Astrocyte (in vitro differentiated cells and primary cell): ENCODE measurements at regions not wholly inside any gene's neighbourhood (a gene's known extent, or its start where the extent isn't known, plus 50 kb on each side); places are given as distances from the start of the nearest gene placed in this dataset.

ENCODE experiments used
- DNase-seq: peaks from one replicate; pipeline ENCODE4 v3.0.0-alpha.2; 2010; ENCODE audit warnings: low read depth
- FAIRE-seq: peaks from 2 replicates; lab custom pipeline; 2011; peaks lifted over from hg19 to GRCh38; lab: Jason Lieb, UNC
- H2AFZ ChIP-seq: 2 replicates; pipeline ENCODE4 v1.6.0; 2012; ENCODE audit warnings: low read depth, low read length, inconsistent platforms
- H3K27ac ChIP-seq: 2 replicates; pipeline ENCODE4 v1.5.1; 2011; ENCODE audit warnings: low read depth, low read length, inconsistent platforms
- H3K27me3 ChIP-seq: 2 replicates; pipeline ENCODE4 v1.6.0; 2011; ENCODE audit warnings: low read length, inconsistent platforms; ENCODE audit not compliant: insufficient read depth
- H3K36me3 ChIP-seq: 2 replicates; pipeline ENCODE4 v1.5.1; 2011; ENCODE audit warnings: low read length, inconsistent platforms; ENCODE audit not compliant: insufficient read depth
- H3K4me1 ChIP-seq: 2 replicates; pipeline ENCODE4 v1.5.1; 2011; ENCODE audit warnings: low read length, inconsistent platforms; ENCODE audit not compliant: insufficient read depth
- H3K4me2 ChIP-seq: 2 replicates; pipeline ENCODE4 v1.6.0; 2012; ENCODE audit warnings: low read length, inconsistent platforms
- H3K4me3 ChIP-seq: 2 replicates; pipeline ENCODE4 v1.5.1; 2011; ENCODE audit warnings: low read depth, mild to moderate bottlenecking, low read length, inconsistent platforms; ENCODE audit not compliant: insufficient read depth
- H3K79me2 ChIP-seq: 2 replicates; pipeline ENCODE4 v1.6.0; 2012; ENCODE audit warnings: mild to moderate bottlenecking, low read length, inconsistent platforms; ENCODE audit not compliant: insufficient read depth
- H3K9ac ChIP-seq: 2 replicates; pipeline ENCODE4 v1.6.0; 2012; ENCODE audit warnings: mild to moderate bottlenecking, low read length, inconsistent platforms
- H3K9me3 ChIP-seq: 2 replicates; pipeline ENCODE4 v1.5.1; 2012; ENCODE audit warnings: low read depth, mild to moderate bottlenecking, low read length, inconsistent platforms; ENCODE audit not compliant: insufficient read depth
- H4K20me1 ChIP-seq: 2 replicates; pipeline ENCODE4 v1.6.0; 2012; ENCODE audit warnings: low read length, inconsistent platforms; ENCODE audit not compliant: insufficient read depth
- H3K27ac Mint-ChIP-seq: one replicate; pipeline ENCODE4 v1.8.0; 2021; ENCODE audit warnings: mild to moderate bottlenecking, mixed read lengths; ENCODE audit not compliant: unreplicated experiment
- H3K27me3 Mint-ChIP-seq: one replicate; pipeline ENCODE4 v1.8.0; 2021; ENCODE audit warnings: low read depth, mixed read lengths; ENCODE audit not compliant: unreplicated experiment
- H3K36me3 Mint-ChIP-seq: one replicate; pipeline ENCODE4 v1.8.0; 2021; ENCODE audit warnings: low read depth, mixed read lengths; ENCODE audit not compliant: unreplicated experiment
- H3K4me1 Mint-ChIP-seq: one replicate; pipeline ENCODE4 v1.8.0; 2021; ENCODE audit warnings: low read depth, mixed read lengths; ENCODE audit not compliant: unreplicated experiment
- H3K4me3 Mint-ChIP-seq: one replicate; pipeline ENCODE4 v1.8.0; 2021; ENCODE audit warnings: mild to moderate bottlenecking, moderate library complexity, mixed read lengths; ENCODE audit not compliant: unreplicated experiment
- H3K9me3 Mint-ChIP-seq: one replicate; pipeline ENCODE4 v1.8.0; 2021; ENCODE audit warnings: mild to moderate bottlenecking, mixed read lengths; ENCODE audit not compliant: unreplicated experiment
- EZH2 ChIP-seq: IDR thresholded peaks from 2 replicates; pipeline ENCODE4 v1.6.1; 2012; ENCODE audit warnings: mild to moderate bottlenecking, low read length, inconsistent platforms; ENCODE audit not compliant: insufficient read depth
- TF ChIP-seq, protein P1 (sequence below): IDR thresholded peaks from 2 replicates; pipeline ENCODE4 v1.5.1; 2011; ENCODE audit warnings: low read depth, mild to moderate bottlenecking, inconsistent platforms, low read length, moderate library complexity; ENCODE audit not compliant: insufficient read depth

DNA sequence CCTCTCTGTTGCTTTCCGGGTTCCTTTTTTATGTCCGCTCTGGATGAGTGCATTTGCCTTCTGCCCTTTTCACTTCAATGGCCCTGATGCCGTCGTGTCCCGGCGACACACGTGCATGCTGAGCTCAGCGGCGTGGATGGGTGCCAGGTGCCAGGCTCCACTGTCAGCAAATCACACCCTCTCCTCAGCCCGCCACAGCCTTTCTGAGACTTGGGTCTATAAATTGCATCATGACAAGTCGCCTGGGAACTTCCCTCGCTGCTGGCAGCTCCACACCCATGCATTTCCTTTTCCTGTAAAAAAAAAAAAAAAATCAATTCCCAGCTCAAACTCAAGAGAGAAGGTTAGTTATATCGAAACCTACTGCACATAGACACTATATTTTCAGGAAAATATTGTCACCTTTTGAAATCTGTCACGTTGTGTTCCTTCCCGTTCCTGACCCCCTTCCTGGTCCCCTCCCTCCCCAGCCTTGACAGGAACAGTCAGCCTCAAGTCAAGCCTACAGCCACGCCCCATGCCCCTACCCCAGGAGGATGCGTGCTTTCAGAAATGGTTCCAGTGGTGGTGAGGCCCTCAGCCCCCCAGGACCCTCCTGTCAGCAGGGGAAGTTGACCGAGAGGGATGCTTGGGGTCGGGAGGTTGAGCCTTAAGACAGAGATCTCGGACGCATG, 110.3 kb upstream of the PTCH1 start:
- no peak overlapping the region for H3K4me3 Mint-ChIP-seq
- H3K27me3 Mint-ChIP-seq: no peaks in the 10 kb centered on the region
- no peak overlapping the region for H2AFZ ChIP-seq
- FAIRE-seq (no peak), DNase-seq (no peak)
- peaks cover 3% of the 10 kb centered on the region for H3K27me3 ChIP-seq
- H3K79me2 ChIP-seq: no peaks in the 10 kb centered on the region
- no peaks in the 10 kb centered on the region for H3K36me3 ChIP-seq
- peak overlapping the region; percentile 85 for H3K27ac Mint-ChIP-seq
- H3K27ac ChIP-seq: no peak overlapping the region
- H3K9ac ChIP-seq: no peak overlapping the region
- H3K9me3 Mint-ChIP-seq: peaks cover 5% of the 10 kb centered on the region
- H4K20me1 ChIP-seq: no peaks in the 10 kb centered on the region
- H3K4me3 ChIP-seq: no peak overlapping the region
- H3K4me1 Mint-ChIP-seq: peaks cover 23% of the 10 kb centered on the region
- peaks cover 6% of the 10 kb centered on the region for H3K36me3 Mint-ChIP-seq
- H3K4me1 ChIP-seq: peaks cover 10% of the 10 kb centered on the region
- no peak for TF ChIP-seq EZH2
- TF ChIP-seq, protein P1, sequence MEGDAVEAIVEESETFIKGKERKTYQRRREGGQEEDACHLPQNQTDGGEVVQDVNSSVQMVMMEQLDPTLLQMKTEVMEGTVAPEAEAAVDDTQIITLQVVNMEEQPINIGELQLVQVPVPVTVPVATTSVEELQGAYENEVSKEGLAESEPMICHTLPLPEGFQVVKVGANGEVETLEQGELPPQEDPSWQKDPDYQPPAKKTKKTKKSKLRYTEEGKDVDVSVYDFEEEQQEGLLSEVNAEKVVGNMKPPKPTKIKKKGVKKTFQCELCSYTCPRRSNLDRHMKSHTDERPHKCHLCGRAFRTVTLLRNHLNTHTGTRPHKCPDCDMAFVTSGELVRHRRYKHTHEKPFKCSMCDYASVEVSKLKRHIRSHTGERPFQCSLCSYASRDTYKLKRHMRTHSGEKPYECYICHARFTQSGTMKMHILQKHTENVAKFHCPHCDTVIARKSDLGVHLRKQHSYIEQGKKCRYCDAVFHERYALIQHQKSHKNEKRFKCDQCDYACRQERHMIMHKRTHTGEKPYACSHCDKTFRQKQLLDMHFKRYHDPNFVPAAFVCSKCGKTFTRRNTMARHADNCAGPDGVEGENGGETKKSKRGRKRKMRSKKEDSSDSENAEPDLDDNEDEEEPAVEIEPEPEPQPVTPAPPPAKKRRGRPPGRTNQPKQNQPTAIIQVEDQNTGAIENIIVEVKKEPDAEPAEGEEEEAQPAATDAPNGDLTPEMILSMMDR: no peak
- peak overlapping the region; percentile 9 for H3K4me2 ChIP-seq
- H3K9me3 ChIP-seq: no peaks in the 10 kb centered on the region

DNA sequence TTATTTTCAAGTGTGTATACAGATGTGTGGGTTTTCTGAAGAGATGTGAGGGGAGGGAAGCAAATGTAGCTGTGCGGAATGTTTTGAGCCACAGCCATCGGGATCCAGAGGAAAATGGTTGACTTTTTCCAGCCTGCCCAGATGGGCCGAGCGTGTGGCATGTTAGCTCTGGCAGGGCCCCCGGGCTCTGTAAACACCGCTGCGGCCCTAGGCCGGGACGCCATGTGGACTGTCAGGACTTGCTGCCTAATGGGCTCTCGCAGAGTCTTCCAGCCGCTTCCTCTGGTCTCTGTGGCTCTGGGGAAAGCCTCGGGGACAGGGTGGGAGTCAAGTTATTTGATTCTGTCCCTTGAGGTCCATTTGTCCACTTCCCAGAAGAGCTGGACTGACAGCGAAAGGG, 109.6 kb upstream of the PTCH1 start:
- H3K36me3 Mint-ChIP-seq: peaks cover 6% of the 10 kb centered on the region
- no peak overlapping the region for H3K4me3 ChIP-seq
- no peak for FAIRE-seq
- H3K79me2 ChIP-seq: no peaks in the 10 kb centered on the region
- no peak overlapping the region for H3K4me3 Mint-ChIP-seq
- H3K4me2 ChIP-seq: no peak overlapping the region
- no peaks in the 10 kb centered on the region for H4K20me1 ChIP-seq
- H2AFZ ChIP-seq: no peak overlapping the region
- H3K9ac ChIP-seq: no peak overlapping the region
- H3K27ac ChIP-seq: no peak overlapping the region
- H3K4me1 Mint-ChIP-seq: peaks cover 23% of the 10 kb centered on the region
- peaks cover under 1% of the 10 kb centered on the region for H3K27me3 ChIP-seq
- no peak for TF ChIP-seq EZH2
- TF ChIP-seq, protein P1: no peak
- peaks cover 7% of the 10 kb centered on the region for H3K9me3 Mint-ChIP-seq
- peak overlapping the region; percentile 85 for H3K27ac Mint-ChIP-seq
- H3K9me3 ChIP-seq: no peaks in the 10 kb centered on the region
- H3K4me1 ChIP-seq: peaks cover 10% of the 10 kb centered on the region
- H3K27me3 Mint-ChIP-seq: no peaks in the 10 kb centered on the region
- no peak for DNase-seq
- H3K36me3 ChIP-seq: no peaks in the 10 kb centered on the region

DNA sequence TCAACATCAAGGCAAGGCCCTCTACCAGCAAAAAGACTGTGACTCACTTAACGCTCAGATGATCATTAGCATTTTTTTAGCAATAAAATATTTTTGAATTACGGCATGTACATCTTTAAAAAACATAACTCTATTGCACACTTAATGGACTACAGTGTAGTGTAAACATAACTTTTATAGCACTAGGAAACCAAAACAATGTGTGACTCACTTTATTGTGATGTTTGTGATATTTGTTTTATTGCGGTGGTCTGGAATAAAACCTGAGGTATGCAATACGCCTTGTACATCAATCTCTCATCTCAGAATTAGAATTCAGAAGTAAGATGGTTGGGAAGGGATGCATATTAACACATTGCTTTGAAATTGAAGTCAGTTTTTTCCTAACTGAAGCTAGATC, 106.9 kb upstream of the PTCH1 start:
- H3K4me3 ChIP-seq: no peak overlapping the region

More for the DNA sequence above, 106.9 kb upstream of the PTCH1 start:
- H3K27me3 Mint-ChIP-seq: peaks cover 5% of the 10 kb centered on the region
- DNase-seq (no peak), FAIRE-seq (no peak)
- Histone ChIP-seq H3K27me3 (no peaks in the 10 kb centered on the region), H4K20me1 (no peaks in the 10 kb centered on the region), H3K79me2 (no peaks in the 10 kb centered on the region), H3K9me3 (no peaks in the 10 kb centered on the region), H3K4me2 (no peak overlapping the region), H3K9ac (no peak overlapping the region), H3K27ac (no peak overlapping the region), H3K4me1 (peaks cover 10% of the 10 kb centered on the region), H2AFZ (no peak overlapping the region), H3K36me3 (no peaks in the 10 kb centered on the region)
- H3K27ac Mint-ChIP-seq: no peak overlapping the region
- H3K4me3 Mint-ChIP-seq: no peak overlapping the region
- H3K9me3 Mint-ChIP-seq: peaks cover 7% of the 10 kb centered on the region
- peaks cover 6% of the 10 kb centered on the region for H3K36me3 Mint-ChIP-seq
- no peak for TF ChIP-seq EZH2
- TF ChIP-seq, protein P1: no peak
- H3K4me1 Mint-ChIP-seq: peaks cover 20% of the 10 kb centered on the region
